ENCODE measurements at regions not wholly inside any gene's neighbourhood (a gene's known extent, or its start where the extent isn't known, plus 50 kb on each side); places are given as distances from the start of the nearest gene placed in this dataset.

DNA sequence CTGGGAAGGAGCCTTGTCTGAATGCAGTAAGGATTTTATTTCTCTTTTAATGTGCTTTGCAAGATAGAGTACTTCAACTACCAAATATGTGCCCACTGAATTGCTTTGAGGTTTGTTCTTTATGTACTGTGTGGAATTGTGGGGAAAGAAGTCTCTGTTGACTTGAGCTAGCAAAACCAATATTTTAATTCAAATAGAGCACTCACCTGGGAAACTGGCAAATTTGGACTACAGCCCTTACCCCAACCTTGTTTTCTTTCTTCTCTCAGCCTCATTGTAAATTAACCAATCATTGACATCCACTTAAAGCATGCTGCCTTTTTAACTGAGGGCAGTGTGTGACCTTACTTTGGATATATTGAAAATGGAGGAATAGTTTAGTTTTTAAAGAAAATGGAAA, 409.0 kb downstream of the SPATA31D1 start:
- H3K9me3 ChIP-seq (ENCODE audit: control insufficient read depth, insufficient read depth, low read depth, low read length) = no peaks in the 10 kb centered on the region
- no peaks in the 10 kb centered on the region for H3K4me1 ChIP-seq (ENCODE audit: control insufficient read depth, extremely low read depth, insufficient read depth, low read length)
- H2AFZ ChIP-seq (ENCODE audit: low read length) = no peak overlapping the region
- H3K4me3 ChIP-seq (replicated peaks in 1 of 4; ENCODE audit: control extremely low read depth in 1 of 4, insufficient read depth in 1 of 4, low read depth in 3 of 4, low read length in 4 of 4) = no peak overlapping the region
- TF ChIP-seq, protein P1, sequence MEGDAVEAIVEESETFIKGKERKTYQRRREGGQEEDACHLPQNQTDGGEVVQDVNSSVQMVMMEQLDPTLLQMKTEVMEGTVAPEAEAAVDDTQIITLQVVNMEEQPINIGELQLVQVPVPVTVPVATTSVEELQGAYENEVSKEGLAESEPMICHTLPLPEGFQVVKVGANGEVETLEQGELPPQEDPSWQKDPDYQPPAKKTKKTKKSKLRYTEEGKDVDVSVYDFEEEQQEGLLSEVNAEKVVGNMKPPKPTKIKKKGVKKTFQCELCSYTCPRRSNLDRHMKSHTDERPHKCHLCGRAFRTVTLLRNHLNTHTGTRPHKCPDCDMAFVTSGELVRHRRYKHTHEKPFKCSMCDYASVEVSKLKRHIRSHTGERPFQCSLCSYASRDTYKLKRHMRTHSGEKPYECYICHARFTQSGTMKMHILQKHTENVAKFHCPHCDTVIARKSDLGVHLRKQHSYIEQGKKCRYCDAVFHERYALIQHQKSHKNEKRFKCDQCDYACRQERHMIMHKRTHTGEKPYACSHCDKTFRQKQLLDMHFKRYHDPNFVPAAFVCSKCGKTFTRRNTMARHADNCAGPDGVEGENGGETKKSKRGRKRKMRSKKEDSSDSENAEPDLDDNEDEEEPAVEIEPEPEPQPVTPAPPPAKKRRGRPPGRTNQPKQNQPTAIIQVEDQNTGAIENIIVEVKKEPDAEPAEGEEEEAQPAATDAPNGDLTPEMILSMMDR (conservative IDR thresholded peaks at IDR 0.05 in 1 of 2, IDR thresholded peaks at IDR 0.05 in 1 of 2; ENCODE audit: low read depth in 1 of 2, low read length in 2 of 2) = no peak
- TF ChIP-seq EZH2 (IDR thresholded peaks at IDR 0.05; ENCODE audit: low read length, missing control alignments) = no peak
- no peaks in the 10 kb centered on the region for H3K79me2 ChIP-seq (ENCODE audit: control insufficient read depth, insufficient read depth, low read length)
- H3K27ac ChIP-seq (ENCODE audit: insufficient read depth, low read length) = no peak overlapping the region
- no peaks in the 10 kb centered on the region for H4K20me1 ChIP-seq (ENCODE audit: control insufficient read depth, extremely low read depth, insufficient read depth, low read length)
- no peaks in the 10 kb centered on the region for H3K27me3 ChIP-seq (ENCODE audit: control insufficient read depth, insufficient read depth, low read length)
- H3K4me2 ChIP-seq (ENCODE audit: extremely low read depth, insufficient read depth, low read length) = no peak overlapping the region
- no peaks in the 10 kb centered on the region for H3K36me3 ChIP-seq (ENCODE audit: control insufficient read depth, insufficient read depth, low read length)
- H3K9ac ChIP-seq (ENCODE audit: insufficient read depth, low read length) = no peak overlapping the region
- no peak for DNase-seq (ENCODE audit: low read depth in 2 of 2)

DNA sequence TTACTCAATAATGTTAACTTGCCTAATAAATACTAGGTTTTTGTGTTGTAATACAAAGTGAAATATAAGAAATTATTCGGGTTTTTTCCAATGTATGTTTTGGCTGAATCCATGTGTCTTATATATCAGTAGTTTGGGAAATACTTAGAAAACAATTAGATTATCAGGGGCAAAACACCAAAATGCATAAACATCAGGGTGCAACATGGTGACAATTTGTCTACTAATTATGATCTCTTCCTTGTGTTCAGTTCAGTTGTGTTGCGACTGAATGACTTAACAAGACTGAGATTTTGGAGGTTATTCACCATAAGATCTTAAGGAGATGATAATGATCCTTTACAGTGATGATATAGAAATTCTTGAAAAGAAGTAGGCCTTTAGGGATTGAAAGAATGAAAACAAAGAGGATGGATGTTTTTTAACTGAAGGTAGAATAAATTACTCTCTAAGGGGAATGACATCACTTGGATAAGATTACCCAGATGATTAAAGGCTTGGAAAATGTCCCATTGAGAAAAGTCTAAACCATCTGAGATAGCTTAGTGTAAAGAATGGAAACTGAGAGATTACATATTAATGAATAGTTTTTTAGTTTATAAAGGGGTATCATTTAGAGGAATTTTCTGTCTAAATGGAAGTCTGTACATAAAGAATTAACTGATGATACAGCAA, 415.8 kb downstream of the SPATA31D1 start:
- Histone ChIP-seq H3K79me2 (ENCODE audit: control insufficient read depth, insufficient read depth, low read length) (no peaks in the 10 kb centered on the region), H3K36me3 (ENCODE audit: control insufficient read depth, insufficient read depth, low read length) (no peaks in the 10 kb centered on the region), H3K27me3 (ENCODE audit: control insufficient read depth, insufficient read depth, low read length) (no peaks in the 10 kb centered on the region), H3K4me2 (ENCODE audit: extremely low read depth, insufficient read depth, low read length) (no peak overlapping the region), H3K9ac (ENCODE audit: insufficient read depth, low read length) (no peak overlapping the region), H3K27ac (ENCODE audit: insufficient read depth, low read length) (no peak overlapping the region), H3K4me3 (replicated peaks in 1 of 4; ENCODE audit: control extremely low read depth in 1 of 4, insufficient read depth in 1 of 4, low read depth in 3 of 4, low read length in 4 of 4) (no peak overlapping the region), H2AFZ (ENCODE audit: low read length) (no peak overlapping the region), H3K4me1 (ENCODE audit: control insufficient read depth, extremely low read depth, insufficient read depth, low read length) (no peaks in the 10 kb centered on the region), H3K9me3 (ENCODE audit: control insufficient read depth, insufficient read depth, low read depth, low read length) (no peaks in the 10 kb centered on the region), H4K20me1 (ENCODE audit: control insufficient read depth, extremely low read depth, insufficient read depth, low read length) (no peaks in the 10 kb centered on the region)
- no peak for TF ChIP-seq EZH2 (IDR thresholded peaks at IDR 0.05; ENCODE audit: low read length, missing control alignments)
- TF ChIP-seq, protein P1 (conservative IDR thresholded peaks at IDR 0.05 in 1 of 2, IDR thresholded peaks at IDR 0.05 in 1 of 2; ENCODE audit: low read depth in 1 of 2, low read length in 2 of 2) = no peak
- peak in 1 of 2 donors; percentile 73 for DNase-seq (ENCODE audit: low read depth in 2 of 2)

DNA sequence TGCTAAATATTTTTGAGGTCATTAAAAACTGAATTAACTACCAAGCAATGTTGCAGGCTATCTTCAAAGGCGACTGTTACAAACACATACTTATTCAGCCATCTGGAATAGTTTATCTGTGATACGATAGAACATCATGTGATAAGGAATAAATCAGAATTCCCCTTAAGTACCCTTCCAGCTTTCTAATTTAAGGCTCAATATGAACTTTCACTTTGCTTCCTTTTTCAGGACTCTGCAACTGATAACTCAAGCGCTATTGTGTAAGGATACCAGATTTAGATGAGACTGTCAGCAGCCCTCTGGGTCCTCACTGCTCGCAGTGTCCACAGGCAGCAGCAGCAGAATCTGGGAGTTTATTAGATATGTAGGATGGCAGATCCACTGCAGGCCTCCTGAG, 416.3 kb downstream of the SPATA31D1 start:
- Histone ChIP-seq H3K4me1 (ENCODE audit: control insufficient read depth, extremely low read depth, insufficient read depth, low read length) (no peaks in the 10 kb centered on the region), H3K4me2 (ENCODE audit: extremely low read depth, insufficient read depth, low read length) (peak overlapping the region; percentile 40), H3K79me2 (ENCODE audit: control insufficient read depth, insufficient read depth, low read length) (no peaks in the 10 kb centered on the region), H4K20me1 (ENCODE audit: control insufficient read depth, extremely low read depth, insufficient read depth, low read length) (no peaks in the 10 kb centered on the region), H3K27ac (ENCODE audit: insufficient read depth, low read length) (no peak overlapping the region), H3K4me3 (replicated peaks in 1 of 4; ENCODE audit: control extremely low read depth in 1 of 4, insufficient read depth in 1 of 4, low read depth in 3 of 4, low read length in 4 of 4) (no peak overlapping the region), H3K27me3 (ENCODE audit: control insufficient read depth, insufficient read depth, low read length) (no peaks in the 10 kb centered on the region), H3K36me3 (ENCODE audit: control insufficient read depth, insufficient read depth, low read length) (no peaks in the 10 kb centered on the region), H3K9me3 (ENCODE audit: control insufficient read depth, insufficient read depth, low read depth, low read length) (no peaks in the 10 kb centered on the region), H2AFZ (ENCODE audit: low read length) (peak overlapping the region; percentile 27), H3K9ac (ENCODE audit: insufficient read depth, low read length) (no peak overlapping the region)
- peak; percentile 6 to 55 for DNase-seq (ENCODE audit: low read depth in 2 of 2)
- TF ChIP-seq EZH2 (IDR thresholded peaks at IDR 0.05; ENCODE audit: low read length, missing control alignments) = no peak
- TF ChIP-seq, protein P1 (conservative IDR thresholded peaks at IDR 0.05 in 1 of 2, IDR thresholded peaks at IDR 0.05 in 1 of 2; ENCODE audit: low read depth in 1 of 2, low read length in 2 of 2) = no peak
